ENCODE measurements at regions not wholly inside any gene's neighbourhood (a gene's known extent, or its start where the extent isn't known, plus 50 kb on each side); places are given as distances from the start of the nearest gene placed in this dataset.

GRCh38 chr7:86444245-86444644, 199.5 kb upstream of the GRM3 start:
- TF ChIP-seq CTCF (IDR thresholded peaks at IDR 0.05) (no peak), POLR2A (IDR thresholded peaks at IDR 0.05) (no peak)
